ENCODE measurements at regions not wholly inside any gene's neighbourhood (a gene's known extent, or its start where the extent isn't known, plus 50 kb on each side); places are given as distances from the start of the nearest gene placed in this dataset.

GRCh38 chr3:115499666-115500065, 123.6 kb upstream of the GAP43 start:
- Histone ChIP-seq H3K27me3 (ENCODE audit: control insufficient read depth, insufficient read depth, low read length) (peaks cover 4% of the 10 kb centered on the region), H3K9me3 (ENCODE audit: control insufficient read depth, insufficient read depth, low read length) (no peaks in the 10 kb centered on the region), H3K27ac (ENCODE audit: low read depth, low read length) (no peak overlapping the region), H3K4me3 (ENCODE audit: low read depth, low read length) (no peak overlapping the region)
- ChIA-PET POLR2A (no interaction called here), CTCF (no interaction called here)
- no peak for TF ChIP-seq CTCF (IDR thresholded peaks at IDR 0.05; ENCODE audit: low read depth, low read length)
- DNase-seq (ENCODE audit: low read depth, low spot score): no peak

GRCh38 chr3:115500795-115501194, 122.5 kb upstream of the GAP43 start:
- ChIA-PET POLR2A (no interaction called here), CTCF (no interaction called here)
- Histone ChIP-seq H3K27me3 (ENCODE audit: control insufficient read depth, insufficient read depth, low read length) (peaks cover 4% of the 10 kb centered on the region), H3K27ac (ENCODE audit: low read depth, low read length) (no peak overlapping the region), H3K4me3 (ENCODE audit: low read depth, low read length) (no peak overlapping the region), H3K9me3 (ENCODE audit: control insufficient read depth, insufficient read depth, low read length) (no peaks in the 10 kb centered on the region)
- TF ChIP-seq CTCF (IDR thresholded peaks at IDR 0.05; ENCODE audit: low read depth, low read length): no peak
- no peak for DNase-seq (ENCODE audit: low read depth, low spot score)

- no peak for DNase-seq (ENCODE audit: low read depth, low spot score)
- POLR2A ChIA-PET: no interaction called here
Observed at GRCh38 chr3:115502128-115502527, 121.2 kb upstream of the GAP43 start.

GRCh38 chr3:115503394-115503793, 119.9 kb upstream of the GAP43 start:
- no peak overlapping the region for H3K4me3 ChIP-seq (ENCODE audit: low read depth, low read length)
- CTCF ChIA-PET: interaction anchor here (1.7 kb wide), 1 partner anchor 8 kb away, joined by 6 read pairs; no protein-coding TSS in a partner anchor

More at GRCh38 chr3:115502128-115502527, 121.2 kb upstream of the GAP43 start:
- Histone ChIP-seq H3K9me3 (ENCODE audit: control insufficient read depth, insufficient read depth, low read length) (no peaks in the 10 kb centered on the region; the same call in 1 of the 2 replicates), H3K27ac (ENCODE audit: low read depth, low read length) (no peak overlapping the region), H3K4me3 (ENCODE audit: low read depth, low read length) (no peak overlapping the region), H3K27me3 (ENCODE audit: control insufficient read depth, insufficient read depth, low read length) (peaks cover 4% of the 10 kb centered on the region)
- TF ChIP-seq CTCF (IDR thresholded peaks at IDR 0.05; ENCODE audit: low read depth, low read length): no peak
- CTCF ChIA-PET: no interaction called here

GRCh38 chr3:115508562-115508961, 114.7 kb upstream of the GAP43 start:
- no peaks in the 10 kb centered on the region; the same call in 1 of the 2 replicates for H3K9me3 ChIP-seq (ENCODE audit: control insufficient read depth, insufficient read depth, low read length)
- no peak for DNase-seq (ENCODE audit: low read depth, low spot score)
- H3K4me3 ChIP-seq (ENCODE audit: low read depth, low read length): no peak overlapping the region
- ChIA-PET POLR2A (no interaction called here), CTCF (no interaction called here)
- peaks cover 6% of the 10 kb centered on the region for H3K27me3 ChIP-seq (ENCODE audit: control insufficient read depth, insufficient read depth, low read length)
- no peak for TF ChIP-seq CTCF (IDR thresholded peaks at IDR 0.05; ENCODE audit: low read depth, low read length)
- H3K27ac ChIP-seq (ENCODE audit: low read depth, low read length): no peak overlapping the region

More at GRCh38 chr3:115503394-115503793, 119.9 kb upstream of the GAP43 start:
- TF ChIP-seq CTCF (IDR thresholded peaks at IDR 0.05; ENCODE audit: low read depth, low read length): no peak
- no peaks in the 10 kb centered on the region; the same call in 1 of the 2 replicates for H3K9me3 ChIP-seq (ENCODE audit: control insufficient read depth, insufficient read depth, low read length)
- DNase-seq (ENCODE audit: low read depth, low spot score): no peak
- H3K27me3 ChIP-seq (ENCODE audit: control insufficient read depth, insufficient read depth, low read length): peaks cover 4% of the 10 kb centered on the region
- H3K27ac ChIP-seq (ENCODE audit: low read depth, low read length): no peak overlapping the region
- POLR2A ChIA-PET: no interaction called here

All from AG04450 (cell line).